Cardiac septum (tissue), 1 donor: ENCODE measurements at regions not wholly inside any gene's neighbourhood (a gene's known extent, or its start where the extent isn't known, plus 50 kb on each side); places are given as distances from the start of the nearest gene placed in this dataset.
"Not testable (repeated sequence)": the region's sequence is repeated elsewhere in the genome, so short reads cannot be mapped to it uniquely, and the experiment has no call there.

ENCODE experiments used
- DNase-seq: peaks from one replicate; pipeline ENCODE4 v3.0.0-alpha.2; 2020; ENCODE audit warnings: low spot score
- intact Hi-C: fragments of 100-400 bp; cut with DNase I; formaldehyde crosslinking; loops from one replicate; pipeline ENCODE4 v1.14.0; 2022
- donor health status: DM: no; HTN: no; CAD: no.

DNA sequence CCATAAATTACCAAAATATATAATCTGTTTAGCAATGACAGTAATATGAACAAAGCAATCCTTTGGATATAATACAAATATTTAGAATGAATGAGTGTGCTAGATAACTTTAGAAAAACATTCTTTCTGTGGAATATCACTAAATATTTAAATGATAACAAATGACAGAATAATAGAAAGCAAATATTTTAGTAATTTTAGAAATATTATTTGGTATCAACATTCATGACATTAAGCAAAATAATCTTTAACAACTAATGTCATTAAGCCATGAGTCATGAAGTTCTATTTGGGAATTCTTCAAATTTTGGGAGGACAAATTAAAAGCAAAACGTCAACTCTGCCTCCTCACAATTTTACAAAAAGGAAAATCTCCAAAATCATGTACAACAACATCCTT is 844.8 kb upstream of the LRRN3 start:
- intact Hi-C loops: no loop called here
- no peak for DNase-seq

DNA sequence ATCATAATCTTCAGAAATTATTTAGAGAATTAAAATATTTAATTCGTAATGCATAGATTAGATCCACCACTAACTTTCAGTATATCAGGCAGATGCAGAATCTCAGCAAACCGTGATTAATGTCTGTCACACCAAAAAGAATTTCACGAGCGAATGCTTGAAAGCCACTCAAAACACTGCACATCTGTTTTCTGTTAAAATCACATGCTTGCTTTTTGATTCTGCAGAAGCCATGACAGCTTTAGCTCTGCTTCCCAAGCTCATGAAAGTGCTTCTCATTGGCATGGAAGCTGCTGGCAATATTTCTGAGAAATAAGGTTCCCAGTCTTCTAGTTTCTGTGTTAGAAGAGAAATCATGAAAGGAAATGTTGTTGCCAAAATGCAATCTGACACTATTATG is 837.8 kb upstream of the LRRN3 start:
- no peak for DNase-seq
- intact Hi-C loops: no loop called here

GRCh38 chr7:110257673-110258072 is 833.3 kb upstream of the LRRN3 start:
- DNase-seq: no peak
- intact Hi-C loops: no loop called here

DNA sequence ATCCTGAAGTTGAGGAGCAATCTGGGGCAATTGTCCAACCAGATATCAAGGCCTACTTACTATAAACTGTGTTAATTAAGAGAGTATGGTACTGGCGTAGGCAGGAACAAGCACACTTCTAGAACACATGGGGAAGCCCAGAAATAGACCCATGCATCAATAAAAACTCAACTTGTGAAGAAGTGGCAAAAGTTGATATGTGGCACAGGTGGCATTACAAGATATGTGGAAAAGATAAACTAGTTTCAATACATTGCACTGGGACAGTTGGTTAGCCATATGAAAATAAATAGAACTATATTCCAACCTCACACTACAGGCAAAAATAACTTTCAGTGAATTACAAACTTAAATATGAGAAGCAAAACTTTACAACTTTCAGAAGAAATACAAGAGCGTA is 828.7 kb upstream of the LRRN3 start:
- no peak for DNase-seq
- intact Hi-C loops: no loop called here

DNA sequence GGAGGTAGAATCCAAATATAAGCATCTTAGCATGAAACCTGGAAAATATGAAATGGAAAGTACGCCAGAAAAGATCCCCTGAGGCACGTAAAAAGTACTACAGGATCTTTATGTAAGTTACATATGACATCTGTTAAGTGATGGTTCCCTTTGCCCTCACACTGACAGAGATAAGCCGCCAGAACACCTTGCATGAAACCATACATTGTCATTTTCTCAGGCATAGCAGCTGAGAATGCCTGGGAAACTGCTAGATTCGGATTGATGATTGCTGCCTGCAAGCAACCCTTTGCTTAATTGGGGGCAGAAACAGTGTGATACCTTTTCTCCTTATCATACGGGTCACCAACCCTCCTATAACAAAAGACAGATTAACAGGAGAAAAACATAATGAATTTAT is 826.6 kb upstream of the LRRN3 start:
- intact Hi-C loops: no loop called here
- DNase-seq: no peak

GRCh38 chr7:110281362-110281761 is 809.6 kb upstream of the LRRN3 start:
- intact Hi-C loops: no loop called here
- DNase-seq: no peak

DNA sequence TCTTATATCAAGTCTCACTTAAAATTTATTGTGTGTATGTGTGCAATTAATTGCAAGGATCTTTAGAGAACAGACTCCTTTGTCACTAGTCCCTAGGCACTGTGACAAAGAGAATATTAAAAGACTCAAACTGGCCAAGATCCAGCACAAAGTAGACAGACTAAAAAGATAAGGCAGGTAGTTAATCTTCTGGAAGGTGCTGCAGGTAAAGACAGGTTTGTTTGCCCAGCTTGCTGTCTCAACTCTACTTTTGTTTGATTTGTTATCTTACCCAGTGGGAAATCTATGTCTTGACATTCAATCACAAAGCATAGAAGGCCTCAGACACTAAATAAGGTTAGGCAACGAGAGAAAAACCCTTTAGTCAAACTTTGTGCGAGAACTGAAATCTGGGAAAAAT is 807.9 kb upstream of the LRRN3 start:
- intact Hi-C loops: no loop called here
- no peak for DNase-seq

- no peak for DNase-seq
- intact Hi-C loops: no loop called here
Observed at GRCh38 chr7:110291430-110291829, 799.5 kb upstream of the LRRN3 start.

DNA sequence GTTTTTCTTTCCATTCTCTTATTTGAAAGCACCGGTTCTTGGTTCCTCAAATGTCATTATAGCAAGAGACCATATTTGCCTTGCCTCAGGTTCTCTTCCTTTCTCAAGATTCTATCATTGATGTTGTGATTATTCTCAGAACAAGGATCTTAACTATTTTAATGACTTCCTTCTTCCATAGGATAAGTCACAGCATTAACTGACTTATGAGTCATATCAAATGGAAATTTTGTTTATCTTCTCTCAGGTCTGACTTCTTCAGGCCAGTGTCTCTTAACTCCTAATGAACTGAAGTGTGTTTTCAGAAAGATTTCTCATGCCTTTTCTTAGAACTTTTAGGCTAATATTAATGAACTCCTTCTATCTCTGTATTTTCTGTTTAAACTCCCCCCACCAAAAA is 794.6 kb upstream of the LRRN3 start:
- no peak for DNase-seq

GRCh38 chr7:110307776-110308175 is 783.2 kb upstream of the LRRN3 start:
- DNase-seq: no peak
- intact Hi-C loops: no loop called here

More for the DNA sequence above, 794.6 kb upstream of the LRRN3 start:
- intact Hi-C loops: no loop called here

DNA sequence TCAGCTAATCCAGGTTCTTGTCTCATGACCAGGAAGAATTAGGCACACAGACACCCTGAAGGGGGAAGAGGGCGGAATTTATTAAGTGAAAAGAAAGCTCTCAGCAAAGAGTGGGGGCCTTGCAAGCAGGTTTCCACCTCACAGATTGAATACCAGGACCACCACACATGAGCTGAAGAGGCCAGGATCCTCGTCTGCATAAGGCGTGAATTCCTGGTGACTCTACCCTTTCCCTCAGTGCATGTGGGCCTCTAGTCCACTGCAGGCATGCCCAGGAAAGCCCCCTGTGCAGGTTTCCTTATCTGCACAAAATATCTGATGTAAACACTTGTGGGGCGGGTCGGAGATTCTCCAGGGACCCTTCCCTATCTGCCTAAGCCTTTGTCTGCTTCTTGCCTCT is 782.1 kb upstream of the LRRN3 start:
- intact Hi-C loops: no loop called here
- DNase-seq: no peak

- intact Hi-C loops: no loop called here
- no peak for DNase-seq
Observed at GRCh38 chr7:110309941-110310340, 781.0 kb upstream of the LRRN3 start.

DNA sequence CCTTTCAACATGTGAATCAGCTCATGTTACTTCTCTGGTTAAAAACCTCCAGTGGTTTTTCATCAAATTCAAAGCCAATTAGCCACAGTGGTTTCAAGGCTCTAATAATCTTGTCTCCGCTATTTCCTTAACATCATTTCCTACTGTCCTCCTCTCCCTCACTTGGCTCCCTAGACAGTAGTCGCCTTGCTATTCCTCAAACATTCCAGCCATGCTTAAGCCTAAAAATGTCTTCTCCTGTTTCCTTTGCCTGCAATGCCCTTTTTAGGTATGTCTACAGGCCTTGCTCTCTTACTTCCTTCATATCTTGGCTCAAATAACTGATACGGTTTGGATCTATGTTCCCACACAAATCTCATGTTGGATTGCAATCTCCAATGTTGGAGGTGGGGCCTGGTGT is 779.4 kb upstream of the LRRN3 start:
- no peak for DNase-seq
- intact Hi-C loops: no loop called here

DNA sequence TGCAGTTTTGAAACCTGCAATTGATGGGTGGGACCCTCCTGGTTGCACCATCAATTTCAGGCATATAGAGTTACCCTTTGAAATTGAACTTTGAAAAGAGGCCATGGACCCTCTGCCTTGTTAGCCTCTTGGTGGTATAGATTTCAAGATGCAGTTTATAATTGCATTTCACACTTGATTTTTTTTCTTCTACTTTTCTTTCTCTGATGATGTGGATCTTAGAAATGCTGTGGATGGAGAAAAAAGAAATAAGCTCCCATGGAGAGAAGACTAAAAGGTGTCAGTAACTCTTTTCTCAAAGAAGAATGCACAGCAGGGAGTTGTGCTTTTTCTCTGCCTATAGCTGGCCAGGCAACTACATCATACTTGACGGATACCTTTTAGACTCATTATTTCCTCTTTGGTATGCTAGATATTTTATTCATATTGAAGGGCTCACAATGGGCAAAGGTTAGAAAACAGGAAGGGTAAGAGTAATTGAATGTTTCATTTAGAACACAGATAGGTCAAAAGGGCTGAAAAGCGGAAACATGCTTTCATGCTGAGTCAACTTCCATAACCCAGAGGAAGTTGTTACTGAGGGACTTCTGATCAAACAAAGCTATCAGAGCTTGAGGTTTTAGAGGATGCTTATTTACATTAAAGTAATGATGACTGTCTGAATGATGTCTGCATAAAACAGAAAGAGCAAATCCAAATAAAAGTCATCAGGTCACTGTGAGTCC is 773.2 kb upstream of the LRRN3 start:
- intact Hi-C loops: no loop called here
- no peak for DNase-seq

DNA sequence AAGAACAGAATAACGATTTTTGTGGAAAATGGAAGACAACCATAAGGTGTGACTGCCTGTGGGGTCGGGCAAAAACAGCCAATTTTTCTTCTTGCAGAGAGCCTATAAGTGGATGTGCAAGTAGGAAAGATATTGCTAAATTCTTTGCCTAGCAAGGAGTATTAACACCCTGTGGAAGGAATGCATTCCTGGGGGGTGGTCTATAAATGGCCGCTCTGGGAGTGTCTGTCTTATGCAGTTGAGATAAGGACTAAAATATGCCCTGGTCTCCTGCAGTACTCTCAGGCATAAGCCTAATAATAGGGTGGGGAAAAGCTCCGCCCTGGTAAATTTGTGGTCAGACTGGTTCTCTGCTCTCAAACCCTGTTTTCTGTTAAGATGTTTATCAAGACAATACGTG is 770.6 kb upstream of the LRRN3 start:
- intact Hi-C loops, DNase-seq: not testable (repeated sequence)

GRCh38 chr7:110322796-110323195 is 768.1 kb upstream of the LRRN3 start:
- DNase-seq: no peak
- intact Hi-C loops: no loop called here

DNA sequence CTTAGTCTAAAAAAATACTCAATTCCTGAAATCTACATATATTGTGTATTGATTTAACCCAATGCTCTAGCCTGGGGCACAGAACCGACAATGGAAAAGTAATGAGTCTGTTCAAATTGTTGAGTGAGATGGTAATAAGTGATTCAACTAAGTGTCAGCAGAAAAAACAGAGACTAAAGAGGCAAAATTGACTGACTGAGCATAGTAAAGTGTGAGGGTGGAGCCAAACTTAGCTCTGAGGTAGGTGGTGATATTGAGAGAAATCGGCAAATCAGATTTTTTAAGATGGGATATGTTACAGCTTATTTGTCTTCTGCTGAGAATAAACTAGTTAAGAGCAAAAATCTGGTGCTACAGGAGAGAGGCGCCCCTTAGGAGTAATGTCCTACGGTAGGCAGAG is 764.0 kb upstream of the LRRN3 start:
- intact Hi-C loops: no loop called here
- DNase-seq: no peak

GRCh38 chr7:110336423-110336822 is 754.5 kb upstream of the LRRN3 start:
- intact Hi-C loops: no loop called here
- no peak for DNase-seq

- intact Hi-C loops: no loop called here
Observed at GRCh38 chr7:110337646-110338045, 753.3 kb upstream of the LRRN3 start.

GRCh38 chr7:110347081-110347480 is 743.8 kb upstream of the LRRN3 start:
- DNase-seq: no peak
- intact Hi-C loops: no loop called here

More at GRCh38 chr7:110337646-110338045, 753.3 kb upstream of the LRRN3 start:
- no peak for DNase-seq

- DNase-seq: no peak
- intact Hi-C loops: no loop called here
Observed at GRCh38 chr7:110356438-110356837, 734.5 kb upstream of the LRRN3 start.

DNA sequence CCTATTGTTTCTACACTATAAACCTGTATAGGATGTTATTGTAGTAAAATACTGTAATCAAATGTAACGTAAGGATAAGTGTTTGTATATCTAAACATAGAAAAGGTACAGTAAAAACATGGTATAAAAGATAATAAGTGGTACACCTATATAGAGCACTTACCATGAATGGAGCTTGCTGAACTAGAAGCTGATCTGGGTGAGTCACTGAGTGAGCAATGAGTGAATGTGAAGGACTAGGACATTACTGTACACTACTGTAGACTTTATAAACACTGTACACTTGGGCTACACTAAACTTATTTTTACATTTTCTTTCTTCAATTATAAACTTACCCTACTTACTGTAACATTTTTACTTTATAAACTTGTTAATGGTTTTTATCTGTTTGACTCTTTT is 732.9 kb upstream of the LRRN3 start:
- intact Hi-C loops: no loop called here

More for the DNA sequence above, 732.9 kb upstream of the LRRN3 start:
- no peak for DNase-seq
